GM18870 (cell line): ENCODE measurements at regions not wholly inside any gene's neighbourhood (a gene's known extent, or its start where the extent isn't known, plus 50 kb on each side); places are given as distances from the start of the nearest gene placed in this dataset.
"Not testable (repeated sequence)": the region's sequence is repeated elsewhere in the genome, so short reads cannot be mapped to it uniquely, and the experiment has no call there.

ENCODE experiments used
- ATAC-seq: cut with Tn5 transposase; IDR thresholded peaks from one replicate; pipeline ENCODE4 v1.9.1; 2021; ENCODE audit warnings: moderate library complexity; ENCODE audit not compliant: unreplicated experiment

- no peak for ATAC-seq
These were observed 696.2 kb downstream of the DNAH5 start for GRCh38 chr5:13248253-13248652.

GRCh38 chr5:13246053-13246452 lies 698.4 kb downstream of the DNAH5 start:
- no peak for ATAC-seq

- no peak for ATAC-seq
These were observed 700.3 kb downstream of the DNAH5 start for GRCh38 chr5:13244151-13244550.

- no peak for ATAC-seq
These were observed 717.0 kb downstream of the DNAH5 start for GRCh38 chr5:13227513-13227912.

GRCh38 chr5:13218518-13218917 lies 726.0 kb downstream of the DNAH5 start:
- ATAC-seq = no peak

- ATAC-seq = no peak
These were observed 726.9 kb downstream of the DNAH5 start for GRCh38 chr5:13217636-13218035.

GRCh38 chr5:13215806-13216205 lies 728.7 kb downstream of the DNAH5 start:
- ATAC-seq = no peak

GRCh38 chr5:13215370-13215769 lies 729.1 kb downstream of the DNAH5 start:
- no peak for ATAC-seq

- ATAC-seq = no peak
These were observed 730.3 kb downstream of the DNAH5 start for GRCh38 chr5:13214182-13214581.

GRCh38 chr5:13212886-13213285 lies 731.6 kb downstream of the DNAH5 start:
- no peak for ATAC-seq

- ATAC-seq = no peak
These were observed 733.4 kb downstream of the DNAH5 start for GRCh38 chr5:13211064-13211463.

GRCh38 chr5:13207112-13207511 lies 737.4 kb downstream of the DNAH5 start:
- ATAC-seq = no peak

GRCh38 chr5:13201022-13201421 lies 743.5 kb downstream of the DNAH5 start:
- no peak for ATAC-seq

- not testable (repeated sequence) for ATAC-seq
These were observed 746.3 kb downstream of the DNAH5 start for GRCh38 chr5:13198226-13198625.

GRCh38 chr5:13189532-13189931 lies 755.0 kb downstream of the DNAH5 start:
- ATAC-seq = no peak

GRCh38 chr5:13188371-13188770 lies 756.1 kb downstream of the DNAH5 start:
- no peak for ATAC-seq

- no peak for ATAC-seq
These were observed 757.3 kb downstream of the DNAH5 start for GRCh38 chr5:13187186-13187585.

- ATAC-seq = no peak
These were observed 758.3 kb downstream of the DNAH5 start for GRCh38 chr5:13186177-13186576.

- ATAC-seq = no peak
These were observed 764.9 kb downstream of the DNAH5 start for GRCh38 chr5:13179407-13180087.

GRCh38 chr5:13143630-13144029 lies 800.9 kb downstream of the DNAH5 start:
- no peak for ATAC-seq

- no peak for ATAC-seq
These were observed 801.3 kb downstream of the DNAH5 start for GRCh38 chr5:13143214-13143613.

- ATAC-seq = no peak
These were observed 810.5 kb downstream of the DNAH5 start for GRCh38 chr5:13133951-13134350.

- no peak for ATAC-seq
These were observed 829.0 kb downstream of the DNAH5 start for GRCh38 chr5:13115476-13115875.
